IMR-90 (cell line): ENCODE measurements at regions not wholly inside any gene's neighbourhood (a gene's known extent, or its start where the extent isn't known, plus 50 kb on each side); places are given as distances from the start of the nearest gene placed in this dataset.

Source experiments
- ATAC-seq: fragments of 200-7000 bp; cut with Tn5 transposase; 2 replicates; pipeline ENCODE4 v1.9.1; 2020; ENCODE audit warnings: low read depth, mild to moderate bottlenecking, moderate library complexity
- BruUV-seq: library from RNA; stranded (reverse); fragments of 400-500 nt; replicated peaks from 2 replicates; lab custom pipeline; 2021; lab: Mats Ljungman, UMichigan
- CTCF ChIA-PET: fragments of 300-600 bp; formaldehyde crosslinking; extraction: SDS; loops from one replicate; lab custom pipeline; 2021; ENCODE audit warnings: antibody characterized with exemption; lab: Yijun Ruan, JAX
- POLR2A ChIA-PET: fragments of 300-600 bp; sonication (Branson Sonifier 250); formaldehyde crosslinking; loops from one replicate; lab custom pipeline; 2022; ENCODE audit warnings: antibody characterized with exemption; ENCODE audit not compliant: unreplicated experiment; lab: Charles Lee
- DNase-seq: peaks from one replicate; pipeline ENCODE4 v3.0.0; 2013
- H2AFZ ChIP-seq: replicated peaks from 2 replicates; pipeline ENCODE3; 2013; ENCODE audit warnings: low read length, mild to moderate bottlenecking; ENCODE audit not compliant: poor library complexity
- H2AK5ac ChIP-seq: 2 replicates; pipeline ENCODE4 v1.6.1; 2013; ENCODE audit warnings: low read depth, low read length, inconsistent platforms
- H2AK9ac ChIP-seq: replicated peaks from 2 replicates; pipeline ENCODE3; 2013; ENCODE audit warnings: mild to moderate bottlenecking, low read depth, low read length, moderate library complexity; ENCODE audit not compliant: poor library complexity
- H2BK120ac ChIP-seq: 2 replicates; pipeline ENCODE4 v1.6.1; 2013; ENCODE audit warnings: low read depth, low read length, inconsistent platforms
- H2BK15ac ChIP-seq: 3 replicates; pipeline ENCODE4 v1.6.1; 2013; ENCODE audit warnings: low read depth, low read length, inconsistent platforms
- H2BK20ac ChIP-seq: 2 replicates; pipeline ENCODE4 v1.6.1; 2013; ENCODE audit warnings: low read depth, mild to moderate bottlenecking, inconsistent platforms, low read length, moderate library complexity
- H2BK5ac ChIP-seq: 2 replicates; pipeline ENCODE4 v1.6.1; 2013; ENCODE audit warnings: mild to moderate bottlenecking, low read depth, low read length, inconsistent platforms; ENCODE audit not compliant: poor library complexity, severe bottlenecking
- H3K14ac ChIP-seq: replicated peaks from 2 replicates; pipeline ENCODE4 v1.6.1; 2013; ENCODE audit warnings: low read depth, low read length, inconsistent platforms
- H3K18ac ChIP-seq: 2 replicates; pipeline ENCODE4 v1.6.1; 2013; ENCODE audit warnings: low read depth, low read length, control low read depth
- H3K23ac ChIP-seq: 2 replicates; pipeline ENCODE4 v1.6.1; 2013; ENCODE audit warnings: low read depth, low read length, inconsistent platforms
- H3K27ac ChIP-seq: 2 replicates; pipeline ENCODE4 v1.5.1; 2013; ENCODE audit warnings: mild to moderate bottlenecking, control low read depth, low read length; ENCODE audit not compliant: insufficient read depth
- H3K27me3 ChIP-seq: 2 replicates; pipeline ENCODE4 v1.6.1; 2013; ENCODE audit warnings: low read length; ENCODE audit not compliant: control insufficient read depth, insufficient read depth
- H3K36me3 ChIP-seq: 2 replicates; pipeline ENCODE4 v1.6.1; 2013; ENCODE audit warnings: low read length, mixed read lengths; ENCODE audit not compliant: control insufficient read depth, insufficient read depth
- H3K4ac ChIP-seq: 2 replicates; pipeline ENCODE4 v1.6.1; 2013; ENCODE audit warnings: low read depth, low read length, inconsistent platforms
- H3K4me1 ChIP-seq: 2 replicates; pipeline ENCODE4 v1.6.1; 2013; ENCODE audit warnings: low read length, mixed read lengths; ENCODE audit not compliant: control insufficient read depth, insufficient read depth
- H3K4me2 ChIP-seq: 2 replicates; pipeline ENCODE4 v1.6.1; 2013; ENCODE audit warnings: low read depth, mild to moderate bottlenecking, control low read depth, low read length, moderate library complexity
- H3K4me3 ChIP-seq: 2 replicates; pipeline ENCODE4 v1.5.1; 2013; ENCODE audit warnings: low read depth, mild to moderate bottlenecking, control low read depth, low read length, moderate library complexity; ENCODE audit not compliant: insufficient read depth
- H3K56ac ChIP-seq: 2 replicates; pipeline ENCODE4 v1.6.1; 2013; ENCODE audit warnings: low read length, inconsistent platforms; ENCODE audit not compliant: insufficient read depth; ENCODE audit errors: extremely low read depth
- H3K79me1 ChIP-seq, 2 experiments: 2 replicates each; pipeline ENCODE4 v1.6.1; 2013; ENCODE audit warnings: low read length in 2 of 2, inconsistent platforms in 1 of 2, low read depth in 1 of 2
- H3K9ac ChIP-seq: 2 replicates; pipeline ENCODE4 v1.6.1; 2013; ENCODE audit warnings: low read depth, low read length, control low read depth
- H3K9me1 ChIP-seq: 2 replicates; pipeline ENCODE4 v1.6.1; 2013; ENCODE audit warnings: low read length, inconsistent platforms; ENCODE audit not compliant: insufficient read depth
- H3K9me3 ChIP-seq: 2 replicates; pipeline ENCODE4 v1.6.1; 2013; ENCODE audit warnings: low read length; ENCODE audit not compliant: control insufficient read depth, insufficient read depth
- H4K20me1 ChIP-seq: 2 replicates; pipeline ENCODE4 v1.6.1; 2013; ENCODE audit warnings: low read length, inconsistent platforms; ENCODE audit not compliant: insufficient read depth
- H4K5ac ChIP-seq: 2 replicates; pipeline ENCODE4 v1.6.1; 2013; ENCODE audit warnings: mild to moderate bottlenecking, low read depth, low read length, control low read depth
- H4K8ac ChIP-seq, 2 experiments: 2 replicates each; pipeline ENCODE4 v1.6.1; 2013; ENCODE audit warnings: low read depth in 2 of 2, low read length in 2 of 2, control low read depth in 1 of 2, inconsistent platforms in 1 of 2
- H4K91ac ChIP-seq: 2 replicates; pipeline ENCODE4 v1.6.1; 2013; ENCODE audit warnings: low read depth, low read length, inconsistent platforms; ENCODE audit not compliant: insufficient read depth
- CEBPB ChIP-seq: IDR thresholded peaks from 2 replicates; pipeline ENCODE4 v1.6.1; 2012; ENCODE audit warnings: low read depth, low read length, improper control_type of control experiment
- MAZ ChIP-seq: IDR thresholded peaks from 2 replicates; pipeline ENCODE4 v1.6.1; 2012; ENCODE audit warnings: low read depth, mild to moderate bottlenecking, low read length, improper control_type of control experiment, moderate library complexity, borderline replicate concordance
- RFX5 ChIP-seq: IDR thresholded peaks from 2 replicates; pipeline ENCODE4 v1.8.0; 2012; ENCODE audit warnings: low read depth, mild to moderate bottlenecking, low read length, moderate library complexity
- WGBS, 2 experiments: methylation state at CpG; one replicate each; pipeline versions ENCODE4 v1.1.5 to v1.1.7; 2013; ENCODE audit warnings: missing lambda C conversion rate in 2 of 2; ENCODE audit not compliant: insufficient read length in 1 of 2; ENCODE audit errors: extremely low coverage in 2 of 2; 5-methylcytosine and 5-hydroxymethylcytosine counted together
- dilution Hi-C: fragments of 300-500 bp; cut with HindIII; formaldehyde crosslinking; loops from one replicate; pipeline ENCODE4 v1.14.3; 2018; ENCODE audit warnings: low sequenced_read_pairs; ENCODE audit not compliant: unreplicated experiment
- in situ Hi-C: fragments of 300-500 bp; cut with MboI; formaldehyde crosslinking; loops from 3 replicates; pipeline ENCODE4 v1.14.3; 2019; ENCODE audit warnings: low sequenced_read_pairs, inconsistent platforms, mixed read lengths
- intact Hi-C: fragments of 100-400 bp; cut with micrococcal nuclease; formaldehyde crosslinking; loops from 2 replicates; pipeline ENCODE4 v1.10.0; 2022
- TF ChIP-seq, protein P1 (sequence below): fragments of 150-350 bp; IDR thresholded peaks from 2 replicates; pipeline ENCODE4 v1.6.1; 2017; ENCODE audit warnings: mild to moderate bottlenecking, antibody characterized with exemption, low read length, low read depth

DNA sequence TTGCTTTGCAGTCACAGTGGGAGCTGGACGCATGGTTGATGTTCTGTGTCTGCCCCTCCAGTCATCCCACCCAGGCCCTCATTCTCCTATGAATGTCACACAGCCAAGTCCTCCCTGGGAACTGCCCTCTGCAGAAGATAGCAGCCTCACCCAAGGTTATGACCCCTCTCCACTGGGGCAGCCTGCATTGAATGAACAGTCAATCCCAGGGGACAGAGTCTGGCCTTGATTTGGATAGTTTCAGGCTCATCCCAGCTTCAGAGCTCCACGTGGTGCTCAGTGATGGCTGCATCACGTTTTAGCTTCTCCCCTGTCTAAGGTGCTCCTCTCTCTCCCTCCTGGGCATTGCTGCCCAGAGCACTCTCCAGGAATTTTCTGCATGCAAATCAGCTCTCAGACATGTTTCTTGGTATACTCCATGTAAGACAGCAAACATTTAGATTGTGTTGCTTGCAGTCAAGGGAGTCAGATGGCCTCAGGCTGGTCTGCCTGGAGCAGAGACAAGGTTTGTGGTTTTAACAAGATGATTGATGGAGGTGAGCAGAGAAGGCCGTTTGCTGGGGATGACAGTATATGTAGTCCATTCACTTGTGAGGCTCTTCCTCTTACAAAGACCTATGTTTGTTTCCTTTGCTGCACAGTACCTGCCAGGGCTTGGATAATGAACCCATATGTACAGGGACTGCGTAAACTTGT lies 56.1 kb upstream of the MSX1 start:
- dilution Hi-C loops (no loop called here), intact Hi-C loops (no loop called here), in situ Hi-C loops (no loop called here)
- 100% methylated on average over 1 of the region's 5 CpGs; no CpG with 5 or more reads in 1 of the 2 experiments for WGBS, 2 experiments
- Histone ChIP-seq H2BK15ac (no peak overlapping the region), H2BK20ac (no peak overlapping the region), H2BK120ac (no peak overlapping the region), H3K4me2 (no peak overlapping the region), H3K36me3 (no peaks in the 10 kb centered on the region), H4K20me1 (no peaks in the 10 kb centered on the region), H2AK9ac (no peak overlapping the region), H3K4ac (no peak overlapping the region), H3K9me1 (no peaks in the 10 kb centered on the region), H4K5ac (no peak overlapping the region), H3K14ac (no peak overlapping the region), H3K9me3 (no peaks in the 10 kb centered on the region), H3K4me1 (no peaks in the 10 kb centered on the region), H3K9ac (no peak overlapping the region), H3K56ac (no peak overlapping the region), H2BK5ac (no peak overlapping the region), H3K23ac (no peak overlapping the region), H3K79me1 (no peaks in the 10 kb centered on the region), H2AK5ac (no peak overlapping the region), H4K8ac (no peak overlapping the region), H4K91ac (no peak overlapping the region), H2AFZ (no peak overlapping the region), H3K27ac (no peak overlapping the region), H3K4me3 (no peak overlapping the region), H3K27me3 (peaks cover 6% of the 10 kb centered on the region; the same call in 1 of the 2 replicates), H3K18ac (no peak overlapping the region)
- ChIA-PET POLR2A (no interaction called here), CTCF (no interaction called here)
- no peak for DNase-seq
- ATAC-seq = no peak
- no TSS peak for BruUV-seq
- TF ChIP-seq, protein P1, sequence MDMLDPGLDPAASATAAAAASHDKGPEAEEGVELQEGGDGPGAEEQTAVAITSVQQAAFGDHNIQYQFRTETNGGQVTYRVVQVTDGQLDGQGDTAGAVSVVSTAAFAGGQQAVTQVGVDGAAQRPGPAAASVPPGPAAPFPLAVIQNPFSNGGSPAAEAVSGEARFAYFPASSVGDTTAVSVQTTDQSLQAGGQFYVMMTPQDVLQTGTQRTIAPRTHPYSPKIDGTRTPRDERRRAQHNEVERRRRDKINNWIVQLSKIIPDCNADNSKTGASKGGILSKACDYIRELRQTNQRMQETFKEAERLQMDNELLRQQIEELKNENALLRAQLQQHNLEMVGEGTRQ = no peak
- TF ChIP-seq RFX5 = no peak
- TF ChIP-seq MAZ = no peak
- no peak for TF ChIP-seq CEBPB
